GM12891 (cell line): ENCODE measurements at regions not wholly inside any gene's neighbourhood (a gene's known extent, or its start where the extent isn't known, plus 50 kb on each side); places are given as distances from the start of the nearest gene placed in this dataset.
A peak's percentile ranks its signal among the peaks of the same experiment; 100 is the strongest.
"Not testable (repeated sequence)": the region's sequence is repeated elsewhere in the genome, so short reads cannot be mapped to it uniquely, and the experiment has no call there.

Source experiments
- DNase-seq: peaks from one replicate; pipeline ENCODE4 v3.0.0; 2011; ENCODE audit warnings: low spot score; ENCODE audit not compliant: insufficient read length
- FAIRE-seq: peaks from 2 replicates; lab custom pipeline; 2011; peaks lifted over from hg19 to GRCh38; lab: Jason Lieb, UNC
- PAX5 ChIP-seq: IDR thresholded peaks from 2 replicates; pipeline ENCODE4 v1.6.1; 2011; ENCODE audit warnings: low read length, moderate library complexity, mild to moderate bottlenecking; ENCODE audit not compliant: insufficient read depth, severe bottlenecking
- POLR2A ChIP-seq: IDR thresholded peaks from 2 replicates; pipeline ENCODE4 v1.6.1; 2011; ENCODE audit warnings: low read depth, low read length, control low read depth
- POLR2AphosphoS5 ChIP-seq: IDR thresholded peaks from 2 replicates; pipeline ENCODE4 v1.6.1; 2011; ENCODE audit warnings: low read depth, low read length, control low read depth
- POU2F2 ChIP-seq: IDR thresholded peaks from 2 replicates; pipeline ENCODE4 v1.6.1; 2011; ENCODE audit warnings: low read depth, mild to moderate bottlenecking, control low read depth, low read length, moderate library complexity
- SPI1 ChIP-seq: IDR thresholded peaks from 2 replicates; pipeline ENCODE4 v1.6.1; 2011; ENCODE audit warnings: low read depth, low read length, control low read depth
- TAF1 ChIP-seq: IDR thresholded peaks from 2 replicates; pipeline ENCODE4 v1.6.1; 2011; ENCODE audit warnings: low read depth, low read length, control low read depth

GRCh38 chr14:89470401-89470800 is 53.4 kb upstream of the FOXN3 start:
- TF ChIP-seq POU2F2: no peak
- TF ChIP-seq SPI1: no peak
- TF ChIP-seq POLR2AphosphoS5: no peak
- no peak for TF ChIP-seq PAX5
- no peak for TF ChIP-seq TAF1
- no peak for TF ChIP-seq POLR2A
- FAIRE-seq: no peak
- no peak for DNase-seq

- DNase-seq (no peak), FAIRE-seq (peak; percentile 50)
- TF ChIP-seq POU2F2 (0 out of 2 replicates have a peak, but pooled peaks have one; percentile 17), POLR2AphosphoS5 (no peak)
These were observed 52.5 kb upstream of the FOXN3 start for GRCh38 chr14:89469210-89470198.

GRCh38 chr14:89468566-89468965 is 51.5 kb upstream of the FOXN3 start:
- FAIRE-seq: no peak
- DNase-seq: no peak
- TF ChIP-seq POU2F2: no peak
- no peak for TF ChIP-seq PAX5
- TF ChIP-seq POLR2A: no peak
- TF ChIP-seq TAF1: no peak
- TF ChIP-seq SPI1: no peak
- no peak for TF ChIP-seq POLR2AphosphoS5

GRCh38 chr14:89468030-89468429 is 51.0 kb upstream of the FOXN3 start:
- FAIRE-seq, DNase-seq: not testable (repeated sequence)

GRCh38 chr14:89466944-89467343 is 49.9 kb upstream of the FOXN3 start:
- no peak for DNase-seq
- FAIRE-seq: no peak
- TF ChIP-seq POLR2AphosphoS5 (no peak), TAF1 (no peak), PAX5 (no peak), POLR2A (no peak), SPI1 (no peak), POU2F2 (no peak)
